ENCODE measurements at regions not wholly inside any gene's neighbourhood (a gene's known extent, or its start where the extent isn't known, plus 50 kb on each side); places are given as distances from the start of the nearest gene placed in this dataset.

- no peak for DNase-seq
Measured at GRCh38 chr13:76795701-76796695, 90.2 kb downstream of the KCTD12 start.

- no peak for DNase-seq
Measured at GRCh38 chr13:76792731-76793347, 93.4 kb downstream of the KCTD12 start.

GRCh38 chr13:76790980-76791819, 95.0 kb downstream of the KCTD12 start:
- DNase-seq, result peak; percentile 19

GRCh38 chr13:76790526-76790925, 95.7 kb downstream of the KCTD12 start:
- no peak for DNase-seq

GRCh38 chr13:76783798-76784197, 102.4 kb downstream of the KCTD12 start:
- peak; percentile 30 for DNase-seq

GRCh38 chr13:76778853-76779252, 107.4 kb downstream of the KCTD12 start:
- DNase-seq, result no peak

- DNase-seq, result no peak
Measured at GRCh38 chr13:76777096-76777495, 109.1 kb downstream of the KCTD12 start.

- no peak for DNase-seq
Measured at GRCh38 chr13:76775088-76775740, 111.0 kb downstream of the KCTD12 start.

GRCh38 chr13:76773448-76774094, 112.6 kb downstream of the KCTD12 start:
- DNase-seq, result no peak

- no peak for DNase-seq
Measured at GRCh38 chr13:76772241-76772640, 114.0 kb downstream of the KCTD12 start.

- DNase-seq, result no peak
Measured at GRCh38 chr13:76769271-76769791, 116.9 kb downstream of the KCTD12 start.

- DNase-seq, result no peak
Measured at GRCh38 chr13:76768384-76768783, 117.8 kb downstream of the KCTD12 start.

- no peak for DNase-seq
Measured at GRCh38 chr13:76764916-76765315, 121.3 kb downstream of the KCTD12 start.

GRCh38 chr13:76764429-76764828, 121.8 kb downstream of the KCTD12 start:
- DNase-seq, result no peak

GRCh38 chr13:76762721-76763120, 123.5 kb downstream of the KCTD12 start:
- no peak for DNase-seq

- no peak for DNase-seq
Measured at GRCh38 chr13:76759877-76760276, 126.3 kb downstream of the KCTD12 start.

GRCh38 chr13:76758738-76759137, 127.5 kb downstream of the KCTD12 start:
- DNase-seq, result no peak

- DNase-seq, result no peak
Measured at GRCh38 chr13:76758257-76758656, 127.9 kb downstream of the KCTD12 start.

- DNase-seq, result no peak
Measured at GRCh38 chr13:76756451-76756850, 129.8 kb downstream of the KCTD12 start.

- no peak for DNase-seq
Measured at GRCh38 chr13:76754414-76754813, 131.8 kb downstream of the KCTD12 start.

- DNase-seq, result no peak
Measured at GRCh38 chr13:76751278-76751677, 134.9 kb downstream of the KCTD12 start.

- DNase-seq, result no peak
Measured at GRCh38 chr13:76750126-76750525, 136.1 kb downstream of the KCTD12 start.

All from NCI-H774 (cell line).